GM12874 (cell line): ENCODE measurements at regions not wholly inside any gene's neighbourhood (a gene's known extent, or its start where the extent isn't known, plus 50 kb on each side); places are given as distances from the start of the nearest gene placed in this dataset.
A peak's percentile ranks its signal among the peaks of the same experiment; 100 is the strongest.

ENCODE experiments used
- TF ChIP-seq, protein P1 (sequence below): IDR thresholded peaks from 2 replicates; pipeline ENCODE4 v1.5.1; 2011; ENCODE audit warnings: low read depth, mild to moderate bottlenecking, control low read depth, low read length, moderate library complexity; ENCODE audit not compliant: insufficient read depth

DNA sequence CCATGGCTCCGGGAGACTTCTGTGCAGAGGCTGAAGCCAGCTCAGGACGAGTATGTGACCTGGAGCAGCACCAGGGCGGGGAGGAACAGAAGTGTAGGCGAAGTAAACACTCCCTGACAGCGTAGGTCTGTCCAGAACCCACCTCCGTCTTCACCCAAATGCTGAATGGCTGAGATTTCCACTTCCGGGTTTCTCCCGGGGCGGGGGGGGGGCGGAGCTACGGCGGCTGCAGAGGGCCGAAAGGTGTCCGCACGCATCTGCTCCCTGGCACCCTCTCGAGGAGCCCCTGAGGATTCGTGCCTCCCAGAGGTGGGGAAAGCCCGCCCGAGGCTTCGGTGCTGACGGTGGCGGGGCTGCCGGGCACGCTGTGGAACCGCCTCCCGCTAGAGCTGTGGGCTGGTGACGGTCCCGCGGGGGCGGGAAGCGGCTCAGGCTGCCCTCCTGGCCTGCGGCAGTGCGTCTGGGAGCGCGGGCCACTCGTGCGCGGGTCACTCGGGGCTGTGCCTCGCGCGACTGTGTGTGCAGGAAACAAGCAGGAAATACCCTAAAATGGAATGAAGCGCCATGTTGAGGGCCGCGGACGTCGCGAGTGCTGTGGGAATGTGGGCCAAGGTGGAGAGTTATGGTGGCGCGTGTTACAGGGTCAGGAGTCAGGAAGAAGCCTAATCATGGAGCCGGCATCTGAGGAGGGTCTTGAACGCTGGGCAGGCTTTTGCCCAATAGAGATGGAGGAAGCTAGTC lies 1425.4 kb downstream of the FOXD4L5 start:
- TF ChIP-seq, protein P1, sequence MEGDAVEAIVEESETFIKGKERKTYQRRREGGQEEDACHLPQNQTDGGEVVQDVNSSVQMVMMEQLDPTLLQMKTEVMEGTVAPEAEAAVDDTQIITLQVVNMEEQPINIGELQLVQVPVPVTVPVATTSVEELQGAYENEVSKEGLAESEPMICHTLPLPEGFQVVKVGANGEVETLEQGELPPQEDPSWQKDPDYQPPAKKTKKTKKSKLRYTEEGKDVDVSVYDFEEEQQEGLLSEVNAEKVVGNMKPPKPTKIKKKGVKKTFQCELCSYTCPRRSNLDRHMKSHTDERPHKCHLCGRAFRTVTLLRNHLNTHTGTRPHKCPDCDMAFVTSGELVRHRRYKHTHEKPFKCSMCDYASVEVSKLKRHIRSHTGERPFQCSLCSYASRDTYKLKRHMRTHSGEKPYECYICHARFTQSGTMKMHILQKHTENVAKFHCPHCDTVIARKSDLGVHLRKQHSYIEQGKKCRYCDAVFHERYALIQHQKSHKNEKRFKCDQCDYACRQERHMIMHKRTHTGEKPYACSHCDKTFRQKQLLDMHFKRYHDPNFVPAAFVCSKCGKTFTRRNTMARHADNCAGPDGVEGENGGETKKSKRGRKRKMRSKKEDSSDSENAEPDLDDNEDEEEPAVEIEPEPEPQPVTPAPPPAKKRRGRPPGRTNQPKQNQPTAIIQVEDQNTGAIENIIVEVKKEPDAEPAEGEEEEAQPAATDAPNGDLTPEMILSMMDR, result no peak

GRCh38 chr9:63817622-63818518 lies 1467.1 kb downstream of the FOXD4L5 start:
- TF ChIP-seq, protein P1, result 0 out of 2 replicates have a peak, but pooled peaks have one; percentile 18

DNA sequence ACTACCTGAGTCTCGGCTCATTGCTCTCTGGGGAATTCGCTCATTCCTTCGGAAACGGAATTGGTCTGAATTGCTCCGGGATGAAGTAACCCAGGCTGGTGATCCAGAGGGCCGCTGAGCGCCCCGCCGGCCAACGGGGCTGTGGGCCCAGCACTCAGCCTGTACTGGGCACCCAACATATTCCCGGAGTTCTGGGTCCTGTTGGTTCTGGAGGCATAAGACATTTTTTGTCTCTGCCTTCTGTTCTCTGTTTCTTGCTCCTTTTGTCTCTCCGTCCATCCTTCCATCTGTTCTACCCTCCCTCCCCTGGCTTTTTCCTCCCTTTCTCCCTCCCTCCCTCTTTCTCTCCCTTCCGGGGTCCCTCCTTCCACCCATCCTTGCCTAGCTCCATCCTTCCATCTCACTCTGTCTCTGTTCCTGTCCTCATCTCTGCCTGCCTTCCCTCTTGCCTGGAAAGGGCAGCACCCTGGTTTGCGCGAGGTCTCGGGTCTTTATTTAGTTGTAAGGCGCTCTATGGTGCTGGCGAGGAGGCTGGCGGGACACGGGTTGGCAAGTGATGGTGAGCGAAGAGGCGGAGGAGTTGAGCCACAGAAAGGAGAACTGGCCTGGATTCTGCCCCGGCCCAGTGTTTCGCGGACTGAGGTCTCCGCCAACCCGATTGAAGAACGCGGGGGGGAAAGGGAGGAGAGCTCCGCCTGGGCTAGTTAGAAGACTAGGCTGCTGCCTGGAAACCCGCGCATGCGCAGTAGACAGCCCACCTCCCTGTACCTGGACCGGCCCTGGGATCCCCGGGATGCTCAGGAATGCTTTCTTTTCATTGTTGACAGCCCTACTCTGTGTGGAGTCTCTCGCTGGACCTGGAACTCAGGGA lies 1468.0 kb downstream of the FOXD4L5 start:
- TF ChIP-seq, protein P1, result no peak

DNA sequence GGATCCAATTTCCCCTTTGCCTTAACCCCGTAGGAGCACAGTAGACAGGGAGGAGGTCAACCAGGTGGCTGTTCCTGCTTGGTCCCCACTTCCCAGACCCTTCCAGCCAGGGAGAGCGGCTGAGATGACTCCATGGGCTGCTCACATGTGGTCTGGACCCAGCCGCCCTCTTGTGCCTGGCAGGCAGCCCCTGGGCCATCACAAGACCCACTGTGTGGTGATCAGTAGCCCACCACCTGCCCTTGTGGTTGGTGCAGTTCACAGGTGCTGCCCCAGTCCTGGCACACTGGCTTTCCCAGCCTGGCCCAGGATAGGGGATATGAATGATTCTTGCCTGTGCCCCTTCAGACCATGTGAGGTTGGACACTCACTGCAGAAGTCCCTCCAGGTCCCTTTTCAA lies 1556.7 kb downstream of the FOXD4L5 start:
- TF ChIP-seq, protein P1, result no peak
